Activated CD4-positive, CD25-positive, alpha-beta regulatory T cell treated with anti-CD3 and anti-CD28 coated beads, Interleukin-2, amount 50 U/mL, for 72 hours (primary cell): ENCODE measurements at regions not wholly inside any gene's neighbourhood (a gene's known extent, or its start where the extent isn't known, plus 50 kb on each side); places are given as distances from the start of the nearest gene placed in this dataset.

ENCODE experiments used
- DNase-seq: peaks from one replicate; pipeline ENCODE4 v3.0.0; 2021

- DNase-seq = no peak
Observed at GRCh38 chr14:22476887-22477286, 112.1 kb downstream of the DAD1 start.

GRCh38 chr14:22476005-22476751, 112.8 kb downstream of the DAD1 start:
- no peak for DNase-seq

GRCh38 chr14:22475381-22475780, 113.6 kb downstream of the DAD1 start:
- no peak for DNase-seq

- DNase-seq = no peak
Observed at GRCh38 chr14:22474730-22475351, 114.2 kb downstream of the DAD1 start.

GRCh38 chr14:22472935-22473854, 115.8 kb downstream of the DAD1 start:
- DNase-seq = no peak

- no peak for DNase-seq
Observed at GRCh38 chr14:22472466-22472865, 116.6 kb downstream of the DAD1 start.

- no peak for DNase-seq
Observed at GRCh38 chr14:22471545-22472121, 117.4 kb downstream of the DAD1 start.

- DNase-seq = no peak
Observed at GRCh38 chr14:22469538-22470303, 119.3 kb downstream of the DAD1 start.

GRCh38 chr14:22468830-22469229, 120.2 kb downstream of the DAD1 start:
- no peak for DNase-seq

- DNase-seq = no peak
Observed at GRCh38 chr14:22466491-22466890, 122.5 kb downstream of the DAD1 start.

- DNase-seq = no peak
Observed at GRCh38 chr14:22465201-22465840, 123.7 kb downstream of the DAD1 start.

GRCh38 chr14:22464422-22465142, 124.4 kb downstream of the DAD1 start:
- no peak for DNase-seq

- no peak for DNase-seq
Observed at GRCh38 chr14:22463763-22464173, 125.3 kb downstream of the DAD1 start.

- no peak for DNase-seq
Observed at GRCh38 chr14:22462923-22463322, 126.1 kb downstream of the DAD1 start.

- no peak for DNase-seq
Observed at GRCh38 chr14:22460461-22461195, 128.4 kb downstream of the DAD1 start.

GRCh38 chr14:22458737-22459136, 130.3 kb downstream of the DAD1 start:
- no peak for DNase-seq

- no peak for DNase-seq
Observed at GRCh38 chr14:22456998-22457594, 131.9 kb downstream of the DAD1 start.

GRCh38 chr14:22456421-22456820, 132.6 kb downstream of the DAD1 start:
- DNase-seq = no peak

GRCh38 chr14:22452330-22452729, 136.7 kb downstream of the DAD1 start:
- DNase-seq = no peak

GRCh38 chr14:22450266-22450665, 138.8 kb downstream of the DAD1 start:
- no peak for DNase-seq
